ENCODE measurements at regions not wholly inside any gene's neighbourhood (a gene's known extent, or its start where the extent isn't known, plus 50 kb on each side); places are given as distances from the start of the nearest gene placed in this dataset.

DNA sequence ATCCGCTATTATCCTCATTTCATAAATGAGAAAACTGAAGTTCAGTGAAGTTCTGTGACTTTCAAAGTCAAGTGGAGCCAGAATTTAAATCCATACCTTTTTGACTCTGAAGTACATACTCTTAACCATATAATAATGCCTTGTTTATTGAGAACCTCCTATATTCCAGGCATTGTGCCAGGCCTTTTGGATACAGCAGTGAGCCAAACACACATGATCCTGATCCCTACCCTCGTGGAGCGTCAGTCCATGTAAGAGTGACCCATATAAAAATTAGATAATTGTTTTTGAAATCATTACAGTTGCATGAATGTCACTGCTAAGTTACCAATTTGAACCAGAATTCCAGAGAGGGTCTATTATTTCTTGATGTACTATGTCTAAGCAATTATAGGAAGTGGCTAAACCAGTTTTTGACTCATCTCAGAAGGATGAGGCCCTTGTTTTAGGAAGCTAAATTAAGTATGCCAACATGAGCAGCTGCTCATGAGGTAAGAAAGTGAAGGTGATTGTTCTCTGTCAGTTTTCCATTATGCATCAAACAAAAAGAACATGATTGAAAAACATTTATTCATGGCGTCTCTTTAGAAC is 289.5 kb downstream of the GLUD2 start:
- TF ChIP-seq, protein P1, sequence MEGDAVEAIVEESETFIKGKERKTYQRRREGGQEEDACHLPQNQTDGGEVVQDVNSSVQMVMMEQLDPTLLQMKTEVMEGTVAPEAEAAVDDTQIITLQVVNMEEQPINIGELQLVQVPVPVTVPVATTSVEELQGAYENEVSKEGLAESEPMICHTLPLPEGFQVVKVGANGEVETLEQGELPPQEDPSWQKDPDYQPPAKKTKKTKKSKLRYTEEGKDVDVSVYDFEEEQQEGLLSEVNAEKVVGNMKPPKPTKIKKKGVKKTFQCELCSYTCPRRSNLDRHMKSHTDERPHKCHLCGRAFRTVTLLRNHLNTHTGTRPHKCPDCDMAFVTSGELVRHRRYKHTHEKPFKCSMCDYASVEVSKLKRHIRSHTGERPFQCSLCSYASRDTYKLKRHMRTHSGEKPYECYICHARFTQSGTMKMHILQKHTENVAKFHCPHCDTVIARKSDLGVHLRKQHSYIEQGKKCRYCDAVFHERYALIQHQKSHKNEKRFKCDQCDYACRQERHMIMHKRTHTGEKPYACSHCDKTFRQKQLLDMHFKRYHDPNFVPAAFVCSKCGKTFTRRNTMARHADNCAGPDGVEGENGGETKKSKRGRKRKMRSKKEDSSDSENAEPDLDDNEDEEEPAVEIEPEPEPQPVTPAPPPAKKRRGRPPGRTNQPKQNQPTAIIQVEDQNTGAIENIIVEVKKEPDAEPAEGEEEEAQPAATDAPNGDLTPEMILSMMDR (IDR thresholded peaks at IDR 0.05) = no peak
- TF ChIP-seq EP300 (IDR thresholded peaks at IDR 0.05) = no peak
